ENCODE measurements at regions not wholly inside any gene's neighbourhood (a gene's known extent, or its start where the extent isn't known, plus 50 kb on each side); places are given as distances from the start of the nearest gene placed in this dataset.

GRCh38 chr14:54330876-54331275, 65.9 kb upstream of the CDKN3 start:
- H3K27ac ChIP-seq: no peak overlapping the region
- TF ChIP-seq EZH2phosphoT487 (IDR thresholded peaks at IDR 0.05; ENCODE audit: low read depth, severe bottlenecking, unreplicated experiment): no peak
- no peak for TF ChIP-seq EZH2 (IDR thresholded peaks at IDR 0.05; ENCODE audit: borderline replicate concordance)
- TF ChIP-seq CTCF (IDR thresholded peaks at IDR 0.05; ENCODE audit: poor library complexity): no peak
- 67% methylated on average over 5 of the region's 5 CpGs for WGBS (ENCODE audit: low lambda C conversion rate, missing lambda C conversion rate)
- peaks cover 4% of the 10 kb centered on the region for H3K4me1 ChIP-seq (ENCODE audit: insufficient read depth)
- no peak overlapping the region for H3K4me3 ChIP-seq
- H4K20me1 ChIP-seq (ENCODE audit: insufficient read depth, poor library complexity, severe bottlenecking): no peaks in the 10 kb centered on the region
- no peaks in the 10 kb centered on the region for H3K9me2 ChIP-seq (replicated peaks; ENCODE audit: insufficient read depth)
- no peak for DNase-seq (ENCODE audit: low spot score)
- H3K79me2 ChIP-seq: no peaks in the 10 kb centered on the region
- H2AFZ ChIP-seq: no peak overlapping the region
- H3K36me3 ChIP-seq (replicated peaks; ENCODE audit: insufficient read depth, low read depth): no peaks in the 10 kb centered on the region
- H3K9me3 ChIP-seq (ENCODE audit: low read depth): no peaks in the 10 kb centered on the region
- H3K4me2 ChIP-seq: no peak overlapping the region
- H3K27me3 ChIP-seq: no peaks in the 10 kb centered on the region

GRCh38 chr14:54331516-54331915, 65.3 kb upstream of the CDKN3 start:
- WGBS (ENCODE audit: low lambda C conversion rate, missing lambda C conversion rate): 71% methylated on average over 5 of the region's 5 CpGs
- Histone ChIP-seq H4K20me1 (ENCODE audit: insufficient read depth, poor library complexity, severe bottlenecking) (no peaks in the 10 kb centered on the region), H3K9me3 (ENCODE audit: low read depth) (no peaks in the 10 kb centered on the region), H3K9me2 (replicated peaks; ENCODE audit: insufficient read depth) (no peaks in the 10 kb centered on the region), H2AFZ (no peak overlapping the region), H3K27ac (no peak overlapping the region), H3K79me2 (no peaks in the 10 kb centered on the region), H3K36me3 (replicated peaks; ENCODE audit: insufficient read depth, low read depth) (no peaks in the 10 kb centered on the region), H3K27me3 (no peaks in the 10 kb centered on the region), H3K4me3 (no peak overlapping the region), H3K4me2 (no peak overlapping the region), H3K4me1 (ENCODE audit: insufficient read depth) (peaks cover 4% of the 10 kb centered on the region)
- TF ChIP-seq EZH2 (IDR thresholded peaks at IDR 0.05; ENCODE audit: borderline replicate concordance): no peak
- no peak for DNase-seq (ENCODE audit: low spot score)

GRCh38 chr14:54332490-54332889, 64.3 kb upstream of the CDKN3 start:
- 92% methylated on average over 6 of the region's 6 CpGs for WGBS (ENCODE audit: low lambda C conversion rate, missing lambda C conversion rate)
- Histone ChIP-seq H3K4me2 (no peak overlapping the region), H3K4me3 (no peak overlapping the region)

GRCh38 chr14:54333511-54333910, 63.3 kb upstream of the CDKN3 start:
- TF ChIP-seq CTCF (IDR thresholded peaks at IDR 0.05; ENCODE audit: poor library complexity) (no peak), EZH2 (IDR thresholded peaks at IDR 0.05; ENCODE audit: borderline replicate concordance) (no peak), EZH2phosphoT487 (IDR thresholded peaks at IDR 0.05; ENCODE audit: low read depth, severe bottlenecking, unreplicated experiment) (no peak)
- Histone ChIP-seq H3K4me1 (ENCODE audit: insufficient read depth) (peaks cover 4% of the 10 kb centered on the region), H3K36me3 (replicated peaks; ENCODE audit: insufficient read depth, low read depth) (no peaks in the 10 kb centered on the region), H3K79me2 (no peaks in the 10 kb centered on the region), H3K27ac (no peak overlapping the region), H3K4me3 (no peak overlapping the region), H4K20me1 (ENCODE audit: insufficient read depth, poor library complexity, severe bottlenecking) (no peaks in the 10 kb centered on the region), H3K27me3 (no peaks in the 10 kb centered on the region), H3K9me3 (ENCODE audit: low read depth) (no peaks in the 10 kb centered on the region), H3K9me2 (replicated peaks; ENCODE audit: insufficient read depth) (no peaks in the 10 kb centered on the region), H2AFZ (no peak overlapping the region), H3K4me2 (no peak overlapping the region)
- 49% methylated on average over 4 of the region's 4 CpGs for WGBS (ENCODE audit: low lambda C conversion rate, missing lambda C conversion rate)
- DNase-seq (ENCODE audit: low spot score): no peak

More at GRCh38 chr14:54332490-54332889, 64.3 kb upstream of the CDKN3 start:
- no peaks in the 10 kb centered on the region for H3K27me3 ChIP-seq
- no peaks in the 10 kb centered on the region for H3K36me3 ChIP-seq (replicated peaks; ENCODE audit: insufficient read depth, low read depth)
- no peak for DNase-seq (ENCODE audit: low spot score)
- TF ChIP-seq EZH2 (IDR thresholded peaks at IDR 0.05; ENCODE audit: borderline replicate concordance) (no peak), CTCF (IDR thresholded peaks at IDR 0.05; ENCODE audit: poor library complexity) (no peak), EZH2phosphoT487 (IDR thresholded peaks at IDR 0.05; ENCODE audit: low read depth, severe bottlenecking, unreplicated experiment) (no peak)
- no peaks in the 10 kb centered on the region for H4K20me1 ChIP-seq (ENCODE audit: insufficient read depth, poor library complexity, severe bottlenecking)
- no peak overlapping the region for H3K27ac ChIP-seq
- H3K9me2 ChIP-seq (replicated peaks; ENCODE audit: insufficient read depth): no peaks in the 10 kb centered on the region
- no peaks in the 10 kb centered on the region for H3K79me2 ChIP-seq
- no peak overlapping the region for H2AFZ ChIP-seq
- no peaks in the 10 kb centered on the region for H3K9me3 ChIP-seq (ENCODE audit: low read depth)
- peaks cover 4% of the 10 kb centered on the region for H3K4me1 ChIP-seq (ENCODE audit: insufficient read depth)

All from hepatocyte (in vitro differentiated cells).